Endodermal cell (in vitro differentiated cells): ENCODE measurements at regions not wholly inside any gene's neighbourhood (a gene's known extent, or its start where the extent isn't known, plus 50 kb on each side); places are given as distances from the start of the nearest gene placed in this dataset.

Source experiments
- DNase-seq: peaks from one replicate; pipeline ENCODE4 v3.0.0-alpha.2; 2017
- H3K27ac ChIP-seq: 2 replicates; pipeline ENCODE4 v1.5.1; 2013; ENCODE audit warnings: mild to moderate bottlenecking, low read depth, low read length, moderate library complexity
- H3K27me3 ChIP-seq: 2 replicates; pipeline ENCODE4 v1.6.1; 2013; ENCODE audit warnings: mild to moderate bottlenecking, low read length, moderate library complexity; ENCODE audit not compliant: insufficient read depth, control insufficient read depth, poor library complexity, severe bottlenecking
- H3K36me3 ChIP-seq: 2 replicates; pipeline ENCODE4 v1.7.0; 2013; ENCODE audit warnings: mild to moderate bottlenecking, low read length, moderate library complexity; ENCODE audit not compliant: control insufficient read depth, insufficient read depth
- H3K4me1 ChIP-seq: one replicate; pipeline ENCODE4 v1.7.0; 2013; ENCODE audit warnings: low read length; ENCODE audit not compliant: control insufficient read depth, insufficient read depth
- H3K4me3 ChIP-seq: 2 replicates; pipeline ENCODE4 v1.5.1; 2013; ENCODE audit warnings: mild to moderate bottlenecking, low read length, moderate library complexity
- H3K9ac ChIP-seq: 2 replicates; pipeline ENCODE4 v1.6.1; 2013; ENCODE audit warnings: mild to moderate bottlenecking, low read length, moderate library complexity; ENCODE audit not compliant: poor library complexity, severe bottlenecking; ENCODE audit errors: extremely low read depth
- H3K9me3 ChIP-seq: 2 replicates; pipeline ENCODE4 v1.6.1; 2013; ENCODE audit warnings: mild to moderate bottlenecking, low read length, moderate library complexity; ENCODE audit not compliant: control insufficient read depth
- H3K27ac Mint-ChIP-seq: 2 replicates; pipeline ENCODE4 v1.8.0; 2020; ENCODE audit warnings: mixed read lengths
- H3K27me3 Mint-ChIP-seq: 2 replicates; pipeline ENCODE4 v1.8.0; 2021; ENCODE audit warnings: mild to moderate bottlenecking, mixed read lengths; ENCODE audit not compliant: insufficient read depth
- H3K36me3 Mint-ChIP-seq: 2 replicates; pipeline ENCODE4 v1.8.0; 2020; ENCODE audit warnings: low read depth, mixed read lengths
- H3K4me1 Mint-ChIP-seq: 2 replicates; pipeline ENCODE4 v1.8.0; 2020; ENCODE audit warnings: mixed read lengths
- H3K4me3 Mint-ChIP-seq: 2 replicates; pipeline ENCODE4 v1.8.0; 2020; ENCODE audit warnings: mild to moderate bottlenecking, moderate library complexity, mixed read lengths
- H3K9me3 Mint-ChIP-seq: 2 replicates; pipeline ENCODE4 v1.8.0; 2020; ENCODE audit warnings: mild to moderate bottlenecking, mixed read lengths
- WGBS, 2 experiments: methylation state at CpG; one replicate each; pipeline versions ENCODE4 v1.1.5 to v1.1.7; 2013; ENCODE audit warnings: missing lambda C conversion rate in 2 of 2, mixed read lengths in 1 of 2; ENCODE audit not compliant: insufficient coverage in 1 of 2, insufficient read length in 1 of 2; 5-methylcytosine and 5-hydroxymethylcytosine counted together
- TF ChIP-seq, protein P1 (sequence below): fragments of 200-600 bp; sonication (generic); conservative IDR thresholded peaks from 2 replicates; pipeline ENCODE4 v1.5.0; 2021; ENCODE audit warnings: antibody characterized with exemption, mild to moderate bottlenecking

DNA sequence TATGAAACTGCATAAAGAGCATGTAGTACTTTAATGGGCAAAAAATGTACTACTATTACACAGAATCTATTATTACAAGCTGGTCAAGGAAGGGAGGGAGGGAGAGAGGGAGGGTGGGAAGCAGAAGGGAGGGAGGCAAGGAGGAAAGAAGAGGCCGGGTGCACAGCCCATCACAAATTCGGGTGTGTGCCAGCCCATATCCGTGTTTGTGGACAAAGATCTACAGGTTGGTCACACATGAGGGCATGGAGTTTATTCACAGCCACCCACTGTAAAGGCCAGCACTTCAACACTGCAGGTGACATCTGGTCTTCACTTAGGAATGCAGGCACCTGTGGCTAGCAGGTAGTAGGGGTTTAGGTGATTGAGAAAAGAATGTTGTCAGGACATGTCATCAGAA, 352.5 kb upstream of the NBEA start:
- H3K27me3 ChIP-seq, result peaks cover 67% of the 10 kb centered on the region
- no peak overlapping the region for H3K4me3 ChIP-seq
- Mint-ChIP-seq H3K9me3 (no peaks in the 10 kb centered on the region), H3K27me3 (peaks cover 57% of the 10 kb centered on the region), H3K4me1 (peaks cover 12% of the 10 kb centered on the region), H3K4me3 (no peak overlapping the region), H3K36me3 (no peaks in the 10 kb centered on the region), H3K27ac (no peak overlapping the region)
- peaks cover 6% of the 10 kb centered on the region for H3K9me3 ChIP-seq
- no peaks in the 10 kb centered on the region for H3K4me1 ChIP-seq
- WGBS, 2 experiments, result 80 to 82% methylated on average over 2 to 3 of the region's 3 CpGs
- no peak overlapping the region for H3K27ac ChIP-seq
- H3K9ac ChIP-seq, result no peak overlapping the region
- no peak for DNase-seq
- H3K36me3 ChIP-seq, result no peaks in the 10 kb centered on the region
- TF ChIP-seq, protein P1, sequence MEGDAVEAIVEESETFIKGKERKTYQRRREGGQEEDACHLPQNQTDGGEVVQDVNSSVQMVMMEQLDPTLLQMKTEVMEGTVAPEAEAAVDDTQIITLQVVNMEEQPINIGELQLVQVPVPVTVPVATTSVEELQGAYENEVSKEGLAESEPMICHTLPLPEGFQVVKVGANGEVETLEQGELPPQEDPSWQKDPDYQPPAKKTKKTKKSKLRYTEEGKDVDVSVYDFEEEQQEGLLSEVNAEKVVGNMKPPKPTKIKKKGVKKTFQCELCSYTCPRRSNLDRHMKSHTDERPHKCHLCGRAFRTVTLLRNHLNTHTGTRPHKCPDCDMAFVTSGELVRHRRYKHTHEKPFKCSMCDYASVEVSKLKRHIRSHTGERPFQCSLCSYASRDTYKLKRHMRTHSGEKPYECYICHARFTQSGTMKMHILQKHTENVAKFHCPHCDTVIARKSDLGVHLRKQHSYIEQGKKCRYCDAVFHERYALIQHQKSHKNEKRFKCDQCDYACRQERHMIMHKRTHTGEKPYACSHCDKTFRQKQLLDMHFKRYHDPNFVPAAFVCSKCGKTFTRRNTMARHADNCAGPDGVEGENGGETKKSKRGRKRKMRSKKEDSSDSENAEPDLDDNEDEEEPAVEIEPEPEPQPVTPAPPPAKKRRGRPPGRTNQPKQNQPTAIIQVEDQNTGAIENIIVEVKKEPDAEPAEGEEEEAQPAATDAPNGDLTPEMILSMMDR, result no peak

DNA sequence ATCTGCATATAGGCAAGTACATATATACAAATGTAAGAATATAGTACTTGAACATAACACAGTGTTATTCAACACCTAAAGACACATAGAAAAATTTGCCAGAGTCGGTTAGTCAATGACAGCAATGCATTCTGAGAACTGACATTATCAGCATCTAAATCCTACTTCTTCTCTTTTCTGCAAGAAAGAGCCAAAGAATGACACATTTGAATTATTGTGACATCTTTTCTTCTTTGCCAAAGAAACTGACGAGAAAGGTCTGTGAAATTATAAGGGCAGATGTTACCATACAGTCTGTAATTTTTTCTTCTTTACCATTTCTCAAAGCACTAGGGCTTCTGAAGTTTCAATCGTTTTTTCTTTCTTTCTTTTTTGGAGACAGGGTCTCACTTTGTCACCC, 350.9 kb upstream of the NBEA start:
- Histone ChIP-seq H3K4me3 (no peak overlapping the region), H3K27ac (no peak overlapping the region), H3K36me3 (no peaks in the 10 kb centered on the region), H3K4me1 (no peaks in the 10 kb centered on the region), H3K9me3 (peaks cover 6% of the 10 kb centered on the region), H3K9ac (no peak overlapping the region), H3K27me3 (peaks cover 65% of the 10 kb centered on the region)
- no peak overlapping the region for H3K4me3 Mint-ChIP-seq
- WGBS, 2 experiments, result 79 to 94% methylated on average over 2 to 3 of the region's 3 CpGs
- H3K9me3 Mint-ChIP-seq, result peaks cover 4% of the 10 kb centered on the region
- peaks cover 56% of the 10 kb centered on the region for H3K27me3 Mint-ChIP-seq
- no peak overlapping the region for H3K27ac Mint-ChIP-seq
- H3K36me3 Mint-ChIP-seq, result no peaks in the 10 kb centered on the region
- H3K4me1 Mint-ChIP-seq, result peaks cover 12% of the 10 kb centered on the region
- DNase-seq, result no peak
- TF ChIP-seq, protein P1, result no peak

DNA sequence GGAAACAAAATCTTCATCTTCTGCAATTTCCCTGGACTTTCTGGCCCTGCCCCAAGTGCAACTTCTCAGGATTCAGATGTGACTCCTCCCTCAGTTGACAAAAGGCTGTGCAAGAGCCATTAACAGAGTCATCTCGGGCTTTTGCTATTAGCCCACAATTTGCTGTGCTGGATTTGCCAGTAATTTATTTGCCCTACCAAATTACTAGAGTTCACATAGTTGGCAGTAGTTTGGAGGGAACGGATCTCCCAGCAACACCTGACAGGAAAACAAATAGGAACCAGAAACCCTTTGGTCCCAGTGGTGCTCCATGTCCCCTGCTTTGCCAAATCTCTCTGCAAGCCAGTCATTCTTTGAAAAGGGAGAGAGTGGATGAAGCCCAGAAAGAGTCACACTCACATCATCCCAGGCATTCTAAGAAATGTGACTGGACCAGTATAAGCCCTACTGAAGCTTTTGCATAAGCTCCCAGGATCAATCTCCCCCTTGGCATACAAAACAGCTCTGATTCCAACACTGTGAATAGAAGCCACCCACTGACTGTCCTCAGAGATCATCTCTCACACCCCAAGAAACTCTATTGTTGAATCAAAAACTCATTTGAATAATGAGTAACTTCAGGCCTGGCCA, 350.1 kb upstream of the NBEA start:
- Mint-ChIP-seq H3K27me3 (peaks cover 47% of the 10 kb centered on the region), H3K27ac (no peak overlapping the region), H3K4me3 (no peak overlapping the region), H3K36me3 (no peaks in the 10 kb centered on the region), H3K4me1 (peaks cover 12% of the 10 kb centered on the region), H3K9me3 (peaks cover 13% of the 10 kb centered on the region)
- DNase-seq, result no peak
- Histone ChIP-seq H3K4me3 (no peak overlapping the region), H3K27ac (no peak overlapping the region), H3K9ac (no peak overlapping the region), H3K36me3 (no peaks in the 10 kb centered on the region), H3K27me3 (peaks cover 57% of the 10 kb centered on the region), H3K4me1 (no peaks in the 10 kb centered on the region), H3K9me3 (peaks cover 14% of the 10 kb centered on the region)
- TF ChIP-seq, protein P1, result no peak
- 50 to 97% methylated on average over 1 to 2 of the region's 2 CpGs for WGBS, 2 experiments
